ENCODE measurements at regions not wholly inside any gene's neighbourhood (a gene's known extent, or its start where the extent isn't known, plus 50 kb on each side); places are given as distances from the start of the nearest gene placed in this dataset.

GRCh38 chr4:82247629-82248028, 126.2 kb downstream of the HNRNPD start:
- TF ChIP-seq POLR2AphosphoS5 (IDR thresholded peaks at IDR 0.05; ENCODE audit: low read depth, low read length), result no peak
- no peak for TF ChIP-seq TAF1 (IDR thresholded peaks at IDR 0.05; ENCODE audit: borderline replicate concordance, insufficient read depth, low read length)
- TF ChIP-seq REST (IDR thresholded peaks at IDR 0.05; ENCODE audit: insufficient read depth in 1 of 2, low read depth in 2 of 2, low read length in 2 of 2), result no peak
- no peak for TF ChIP-seq SIN3A (IDR thresholded peaks at IDR 0.05; ENCODE audit: borderline replicate concordance, insufficient read depth, low read length)
- TF ChIP-seq FOXP2 (optimal IDR thresholded peaks at IDR 0.05; ENCODE audit: borderline replicate concordance, extremely low read depth, extremely low read length, insufficient read depth), result no peak
